SK-N-SH (cell line): ENCODE measurements at regions not wholly inside any gene's neighbourhood (a gene's known extent, or its start where the extent isn't known, plus 50 kb on each side); places are given as distances from the start of the nearest gene placed in this dataset.

Experiments
- CTCF ChIA-PET: fragments of 300-600, 350-600 bp; formaldehyde crosslinking; extraction: SDS; loops from one replicate; lab custom pipeline; 2021; lab: Yijun Ruan, JAX
- POLR2A ChIA-PET: fragments of 350-600 bp; sonication (Branson Sonifier 250); formaldehyde crosslinking; extraction: SDS; loops from one replicate; lab custom pipeline; 2020; ENCODE audit warnings: antibody characterized with exemption, inconsistent platforms; lab: Yijun Ruan, JAX
- DNase-seq: peaks from one replicate; pipeline ENCODE4 v3.0.0; 2012
- H2AFZ ChIP-seq: fragments of 200-600 bp; sonication (generic); 2 replicates; pipeline ENCODE4 v1.8.1; 2016; ENCODE audit warnings: antibody characterized with exemption, mild to moderate bottlenecking, low read depth
- H3F3A ChIP-seq: fragments of 200-600 bp; sonication (generic); replicated peaks from 2 replicates; pipeline ENCODE3; 2016; ENCODE audit warnings: antibody characterized with exemption, mild to moderate bottlenecking; ENCODE audit not compliant: insufficient read depth
- H3K27ac ChIP-seq, 2 experiments: fragments of 200-500 bp in 1 of 2; fragments of 200-600 bp in 1 of 2; sonication (Bioruptor generic) in 1 of 2; sonication (generic), shearing (Covaris generic) in 1 of 2; 2 replicates each; pipeline versions ENCODE4 v1.5.1 to v1.6.1; 2014 to 2016; ENCODE audit warnings: low read depth in 2 of 2, inconsistent platforms in 1 of 2, low read length in 1 of 2, mild to moderate bottlenecking in 1 of 2, mixed read lengths in 1 of 2
- H3K27me3 ChIP-seq: fragments of 200-600 bp; sonication (generic), shearing (Covaris generic); 2 replicates; pipeline ENCODE4 v1.6.1; 2016; ENCODE audit warnings: mixed run types; ENCODE audit not compliant: insufficient read depth
- H3K36me3 ChIP-seq, 2 experiments: fragments of 200-500 bp in 1 of 2; fragments of 200-600 bp in 1 of 2; sonication (Bioruptor generic) in 1 of 2; sonication (generic) in 1 of 2; replicated peaks in 1 of 2; 2 replicates each; pipeline versions ENCODE3 to v1.5.1; 2014 to 2016; ENCODE audit warnings: low read length in 1 of 2, mild to moderate bottlenecking in 1 of 2; ENCODE audit not compliant: insufficient read depth in 2 of 2, control insufficient read depth in 1 of 2
- H3K4me1 ChIP-seq, 2 experiments: fragments of 200-500 bp in 1 of 2; fragments of 200-600 bp in 1 of 2; sonication (Bioruptor generic) in 1 of 2; sonication (generic), shearing (Covaris generic) in 1 of 2; 2 replicates each; pipeline versions ENCODE4 v1.5.1 to v1.6.1; 2014 to 2016; ENCODE audit warnings: low read depth in 1 of 2, low read length in 1 of 2, mixed run types in 1 of 2; ENCODE audit not compliant: insufficient read depth in 2 of 2, control insufficient read depth in 1 of 2
- H3K4me2 ChIP-seq: fragments of 200-600 bp; sonication (generic), shearing (Covaris generic); 2 replicates; pipeline ENCODE4 v1.6.1; 2017; ENCODE audit warnings: mixed run types
- H3K4me3 ChIP-seq, 2 experiments: fragments of 200-500 bp in 1 of 2; fragments of 200-600 bp in 1 of 2; sonication (Bioruptor generic) in 1 of 2; sonication (generic), shearing (Covaris generic) in 1 of 2; 2 replicates each; pipeline versions ENCODE4 v1.5.1 to v1.8.1; 2014 to 2016; ENCODE audit warnings: low read depth in 2 of 2, inconsistent platforms in 1 of 2, low read length in 1 of 2, mild to moderate bottlenecking in 1 of 2, mixed read lengths in 1 of 2, moderate library complexity in 1 of 2
- H3K79me2 ChIP-seq: fragments of 200-600 bp; sonication (generic); 2 replicates; pipeline ENCODE4 v1.8.1; 2017; ENCODE audit warnings: mild to moderate bottlenecking; ENCODE audit not compliant: insufficient read depth
- H3K9ac ChIP-seq: fragments of 200-600 bp; sonication (generic); 2 replicates; pipeline ENCODE4 v1.6.1; 2017; ENCODE audit warnings: mixed run types
- H3K9me2 ChIP-seq: fragments of 200-600 bp; sonication (generic); 2 replicates; pipeline ENCODE4 v1.6.1; 2017; ENCODE audit warnings: mixed run types
- H3K9me3 ChIP-seq: fragments of 200-600 bp; sonication (generic); 2 replicates; pipeline ENCODE4 v1.6.1; 2017; ENCODE audit warnings: mixed run types, mild to moderate bottlenecking, moderate library complexity
- H4K20me1 ChIP-seq: fragments of 200-600 bp; sonication (generic); 2 replicates; pipeline ENCODE4 v1.6.1; 2017; ENCODE audit warnings: mild to moderate bottlenecking, mixed run types; ENCODE audit not compliant: insufficient read depth
- CHD2 ChIP-seq: fragments of 150-350 bp; IDR thresholded peaks from 2 replicates; pipeline ENCODE4 v1.6.1; 2018; ENCODE audit warnings: low read length; ENCODE audit not compliant: partially characterized antibody
- EP300 ChIP-seq, 2 experiments: IDR thresholded peaks; 2 replicates each; pipeline versions ENCODE4 v1.4.0 to v1.6.1; 2012; ENCODE audit warnings: borderline replicate concordance in 1 of 2, low read depth in 1 of 2, low read length in 1 of 2
- FOXJ3 ChIP-seq: sonication (generic); formaldehyde crosslinking; IDR thresholded peaks from 2 replicates; pipeline ENCODE4 v1.5.1; 2020; ENCODE audit warnings: mild to moderate bottlenecking, missing genetic modification reagents
- GABPA ChIP-seq: IDR thresholded peaks from 2 replicates; pipeline ENCODE4 v1.4.0; 2012; ENCODE audit warnings: low read depth, mild to moderate bottlenecking
- JUND ChIP-seq: IDR thresholded peaks from 2 replicates; pipeline ENCODE4 v1.4.0; 2012
- MEF2A ChIP-seq: IDR thresholded peaks from 2 replicates; pipeline ENCODE4 v1.4.0; 2012; ENCODE audit warnings: low read depth, borderline replicate concordance
- NFIC ChIP-seq: IDR thresholded peaks from 2 replicates; pipeline ENCODE4 v1.4.0; 2012; ENCODE audit warnings: borderline replicate concordance
- NRF1 ChIP-seq: IDR thresholded peaks from 2 replicates; pipeline ENCODE4 v1.6.1; 2012; ENCODE audit warnings: low read depth, mild to moderate bottlenecking, low read length
- POLR2AphosphoS5 ChIP-seq: IDR thresholded peaks from 2 replicates; pipeline ENCODE4 v1.6.1; 2012; ENCODE audit warnings: low read depth, low read length
- RAD21 ChIP-seq: IDR thresholded peaks from 2 replicates; pipeline ENCODE4 v1.6.1; 2012; ENCODE audit warnings: mild to moderate bottlenecking, low read length
- SIN3A ChIP-seq: IDR thresholded peaks from 2 replicates; pipeline ENCODE4 v1.6.1; 2012; ENCODE audit warnings: low read depth, mild to moderate bottlenecking, low read length, moderate library complexity, borderline replicate concordance
- SMC3 ChIP-seq: IDR thresholded peaks from 2 replicates; pipeline ENCODE4 v1.6.1; 2012; ENCODE audit warnings: low read depth, low read length, improper control_type of control experiment
- TAF1 ChIP-seq: IDR thresholded peaks from 2 replicates; pipeline ENCODE4 v1.6.1; 2012; ENCODE audit warnings: low read depth, mild to moderate bottlenecking, low read length, moderate library complexity, borderline replicate concordance
- WGBS: methylation state at CpG from one replicate; pipeline ENCODE4 v1.1.6; 2017; ENCODE audit warnings: low lambda C conversion rate; 5-methylcytosine and 5-hydroxymethylcytosine counted together
- TF ChIP-seq, protein P1 (sequence below): IDR thresholded peaks from 2 replicates; pipeline ENCODE4 v1.6.1; 2012; ENCODE audit warnings: mild to moderate bottlenecking, low read depth, low read length, moderate library complexity
- TF ChIP-seq, protein P2 (sequence below): fragments of 150-350 bp; IDR thresholded peaks from 2 replicates; pipeline ENCODE4 v1.6.1; 2016; ENCODE audit warnings: mild to moderate bottlenecking, low read depth, low read length
- TF ChIP-seq, protein P3 (sequence below): fragments of 200-600 bp; sonication (generic); IDR thresholded peaks from 2 replicates; pipeline ENCODE4 v1.6.1; 2017; ENCODE audit warnings: antibody characterized with exemption, mild to moderate bottlenecking, moderate library complexity

DNA sequence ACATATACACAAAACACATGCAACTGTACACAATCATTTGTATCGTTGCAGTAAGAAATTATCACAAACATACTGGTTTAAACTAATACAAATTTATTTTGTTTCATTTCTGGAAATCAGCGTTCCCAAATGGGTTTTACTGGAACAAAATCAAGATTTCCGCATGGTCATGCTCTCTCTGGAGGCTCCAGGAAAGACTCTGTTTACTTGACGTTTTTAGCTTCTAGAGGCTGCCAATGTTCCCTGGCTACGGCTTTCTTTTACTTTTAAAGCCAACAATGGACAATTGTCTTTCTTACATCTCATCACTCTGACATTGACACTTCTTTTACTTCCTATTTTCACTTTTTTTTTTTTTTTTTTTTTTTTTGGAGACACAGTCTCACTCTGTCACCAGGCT is 793.1 kb downstream of the CDH9 start:
- DNase-seq: no peak
- no peak for TF ChIP-seq NFIC
- TF ChIP-seq, protein P1, sequence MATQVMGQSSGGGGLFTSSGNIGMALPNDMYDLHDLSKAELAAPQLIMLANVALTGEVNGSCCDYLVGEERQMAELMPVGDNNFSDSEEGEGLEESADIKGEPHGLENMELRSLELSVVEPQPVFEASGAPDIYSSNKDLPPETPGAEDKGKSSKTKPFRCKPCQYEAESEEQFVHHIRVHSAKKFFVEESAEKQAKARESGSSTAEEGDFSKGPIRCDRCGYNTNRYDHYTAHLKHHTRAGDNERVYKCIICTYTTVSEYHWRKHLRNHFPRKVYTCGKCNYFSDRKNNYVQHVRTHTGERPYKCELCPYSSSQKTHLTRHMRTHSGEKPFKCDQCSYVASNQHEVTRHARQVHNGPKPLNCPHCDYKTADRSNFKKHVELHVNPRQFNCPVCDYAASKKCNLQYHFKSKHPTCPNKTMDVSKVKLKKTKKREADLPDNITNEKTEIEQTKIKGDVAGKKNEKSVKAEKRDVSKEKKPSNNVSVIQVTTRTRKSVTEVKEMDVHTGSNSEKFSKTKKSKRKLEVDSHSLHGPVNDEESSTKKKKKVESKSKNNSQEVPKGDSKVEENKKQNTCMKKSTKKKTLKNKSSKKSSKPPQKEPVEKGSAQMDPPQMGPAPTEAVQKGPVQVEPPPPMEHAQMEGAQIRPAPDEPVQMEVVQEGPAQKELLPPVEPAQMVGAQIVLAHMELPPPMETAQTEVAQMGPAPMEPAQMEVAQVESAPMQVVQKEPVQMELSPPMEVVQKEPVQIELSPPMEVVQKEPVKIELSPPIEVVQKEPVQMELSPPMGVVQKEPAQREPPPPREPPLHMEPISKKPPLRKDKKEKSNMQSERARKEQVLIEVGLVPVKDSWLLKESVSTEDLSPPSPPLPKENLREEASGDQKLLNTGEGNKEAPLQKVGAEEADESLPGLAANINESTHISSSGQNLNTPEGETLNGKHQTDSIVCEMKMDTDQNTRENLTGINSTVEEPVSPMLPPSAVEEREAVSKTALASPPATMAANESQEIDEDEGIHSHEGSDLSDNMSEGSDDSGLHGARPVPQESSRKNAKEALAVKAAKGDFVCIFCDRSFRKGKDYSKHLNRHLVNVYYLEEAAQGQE: no peak
- TF ChIP-seq TAF1: no peak
- TF ChIP-seq GABPA: no peak
- TF ChIP-seq RAD21: no peak
- no peak for TF ChIP-seq FOXJ3 (CRISPR knock-in tag)
- TF ChIP-seq SIN3A: no peak
- TF ChIP-seq MEF2A: no peak
- TF ChIP-seq CHD2: no peak
- TF ChIP-seq JUND: no peak
- TF ChIP-seq, protein P2, sequence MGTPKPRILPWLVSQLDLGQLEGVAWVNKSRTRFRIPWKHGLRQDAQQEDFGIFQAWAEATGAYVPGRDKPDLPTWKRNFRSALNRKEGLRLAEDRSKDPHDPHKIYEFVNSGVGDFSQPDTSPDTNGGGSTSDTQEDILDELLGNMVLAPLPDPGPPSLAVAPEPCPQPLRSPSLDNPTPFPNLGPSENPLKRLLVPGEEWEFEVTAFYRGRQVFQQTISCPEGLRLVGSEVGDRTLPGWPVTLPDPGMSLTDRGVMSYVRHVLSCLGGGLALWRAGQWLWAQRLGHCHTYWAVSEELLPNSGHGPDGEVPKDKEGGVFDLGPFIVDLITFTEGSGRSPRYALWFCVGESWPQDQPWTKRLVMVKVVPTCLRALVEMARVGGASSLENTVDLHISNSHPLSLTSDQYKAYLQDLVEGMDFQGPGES: no peak
- no peak for TF ChIP-seq POLR2AphosphoS5
- TF ChIP-seq SMC3: no peak
- no peak for TF ChIP-seq NRF1
- no peak for TF ChIP-seq EP300 (IDR thresholded peaks at IDR 0.05; ENCODE audit: borderline replicate concordance in 1 of 2, low read depth in 1 of 2, low read length in 1 of 2)
- TF ChIP-seq, protein P3, sequence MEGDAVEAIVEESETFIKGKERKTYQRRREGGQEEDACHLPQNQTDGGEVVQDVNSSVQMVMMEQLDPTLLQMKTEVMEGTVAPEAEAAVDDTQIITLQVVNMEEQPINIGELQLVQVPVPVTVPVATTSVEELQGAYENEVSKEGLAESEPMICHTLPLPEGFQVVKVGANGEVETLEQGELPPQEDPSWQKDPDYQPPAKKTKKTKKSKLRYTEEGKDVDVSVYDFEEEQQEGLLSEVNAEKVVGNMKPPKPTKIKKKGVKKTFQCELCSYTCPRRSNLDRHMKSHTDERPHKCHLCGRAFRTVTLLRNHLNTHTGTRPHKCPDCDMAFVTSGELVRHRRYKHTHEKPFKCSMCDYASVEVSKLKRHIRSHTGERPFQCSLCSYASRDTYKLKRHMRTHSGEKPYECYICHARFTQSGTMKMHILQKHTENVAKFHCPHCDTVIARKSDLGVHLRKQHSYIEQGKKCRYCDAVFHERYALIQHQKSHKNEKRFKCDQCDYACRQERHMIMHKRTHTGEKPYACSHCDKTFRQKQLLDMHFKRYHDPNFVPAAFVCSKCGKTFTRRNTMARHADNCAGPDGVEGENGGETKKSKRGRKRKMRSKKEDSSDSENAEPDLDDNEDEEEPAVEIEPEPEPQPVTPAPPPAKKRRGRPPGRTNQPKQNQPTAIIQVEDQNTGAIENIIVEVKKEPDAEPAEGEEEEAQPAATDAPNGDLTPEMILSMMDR: no peak
- TF ChIP-seq, all 33 proteins: peak for 0
- Histone ChIP-seq H3K27ac (no peak overlapping the region), H3F3A (no peaks in the 10 kb centered on the region), H3K9me2 (no peaks in the 10 kb centered on the region), H3K4me2 (no peak overlapping the region), H3K79me2 (no peaks in the 10 kb centered on the region), H3K27me3 (no peaks in the 10 kb centered on the region), H2AFZ (no peak overlapping the region), H3K9me3 (no peaks in the 10 kb centered on the region), H3K36me3 (no peaks in the 10 kb centered on the region), H3K4me3 (no peak overlapping the region), H3K4me1 (no peaks in the 10 kb centered on the region), H3K9ac (no peak overlapping the region), H4K20me1 (no peaks in the 10 kb centered on the region)
- CTCF ChIA-PET: interaction anchor here (1.1 kb wide), 1 partner anchor 16 kb away, joined by 3 read pairs; no protein-coding TSS in a partner anchor
- POLR2A ChIA-PET: no interaction called here
- 10% methylated on average over 5 of the region's 5 CpGs for WGBS
